22Rv1 (cell line): ENCODE measurements at regions not wholly inside any gene's neighbourhood (a gene's known extent, or its start where the extent isn't known, plus 50 kb on each side); places are given as distances from the start of the nearest gene placed in this dataset.

Source experiments
- H3K27ac ChIP-seq: fragments of 450-650 bp; 2 replicates; pipeline ENCODE4 v1.5.1; 2017
- CTCF ChIP-seq: fragments of 450-650 bp; IDR thresholded peaks from 2 replicates; pipeline ENCODE4 v1.5.1; 2017; ENCODE audit warnings: mild to moderate bottlenecking
- ZFX ChIP-seq: fragments of 450-650 bp; IDR thresholded peaks from 2 replicates; pipeline ENCODE4 v1.6.1; 2017; ENCODE audit warnings: antibody characterized with exemption, borderline replicate concordance

- H3K27ac ChIP-seq, result no peak overlapping the region
- TF ChIP-seq ZFX (no peak), CTCF (no peak)
These were observed 698.7 kb upstream of the IGFBP3 start for GRCh38 chr7:46619723-46620310.

- no peak overlapping the region for H3K27ac ChIP-seq
- TF ChIP-seq CTCF (no peak), ZFX (no peak)
These were observed 695.6 kb upstream of the IGFBP3 start for GRCh38 chr7:46616636-46617035.

- no peak for TF ChIP-seq ZFX
- TF ChIP-seq CTCF, result no peak
- H3K27ac ChIP-seq, result no peak overlapping the region
These were observed 692.5 kb upstream of the IGFBP3 start for GRCh38 chr7:46613551-46613950.

- no peak for TF ChIP-seq ZFX
- no peak for TF ChIP-seq CTCF
- no peak overlapping the region for H3K27ac ChIP-seq
These were observed 692.0 kb upstream of the IGFBP3 start for GRCh38 chr7:46613116-46613515.

- H3K27ac ChIP-seq, result no peak overlapping the region
- TF ChIP-seq CTCF (no peak), ZFX (no peak)
These were observed 690.4 kb upstream of the IGFBP3 start for GRCh38 chr7:46611508-46611907.

GRCh38 chr7:46610746-46611145 lies 689.7 kb upstream of the IGFBP3 start:
- no peak for TF ChIP-seq ZFX
- no peak for TF ChIP-seq CTCF
- H3K27ac ChIP-seq, result no peak overlapping the region

- TF ChIP-seq ZFX (no peak), CTCF (no peak)
- H3K27ac ChIP-seq, result no peak overlapping the region
These were observed 686.1 kb upstream of the IGFBP3 start for GRCh38 chr7:46607176-46607575.
